Mucosa of descending colon (tissue), 3 donors: ENCODE measurements at regions not wholly inside any gene's neighbourhood (a gene's known extent, or its start where the extent isn't known, plus 50 kb on each side); places are given as distances from the start of the nearest gene placed in this dataset.

ENCODE experiments used
- ATAC-seq: fragments of 200-7000 bp; cut with Tn5 transposase; one replicate; pipeline ENCODE4 v1.9.1; 2020; ENCODE audit warnings: mild to moderate bottlenecking, moderate library complexity
- DNase-seq, 3 donors: peaks; one replicate each; pipeline ENCODE4 v3.0.0-alpha.2; 2020
- H3K36me3 ChIP-seq: fragments of 200-600 bp; one replicate; pipeline ENCODE4 v1.8.0; 2021; ENCODE audit warnings: low read depth, mild to moderate bottlenecking
- H3K4me1 ChIP-seq: fragments of 200-600 bp; one replicate; pipeline ENCODE4 v1.8.0; 2021; ENCODE audit warnings: low read depth, mild to moderate bottlenecking
- H3K4me3 ChIP-seq: fragments of 200-600 bp; one replicate; pipeline ENCODE4 v1.8.0; 2021; ENCODE audit warnings: mild to moderate bottlenecking
- H3K9me3 ChIP-seq: fragments of 200-600 bp; one replicate; pipeline ENCODE4 v1.8.0; 2021; ENCODE audit warnings: mild to moderate bottlenecking
- intact Hi-C, 2 donors: fragments of 100-400 bp; cut with DNase I in 1 of 2; cut with micrococcal nuclease in 1 of 2; formaldehyde crosslinking; loops; one replicate each; pipeline versions ENCODE4 v1.11.0 to v1.11.1; 2022; cut with DNase I, micrococcal nuclease
- TF ChIP-seq, protein P1 (sequence below): fragments of 200-600 bp; IDR thresholded peaks from one replicate; pipeline ENCODE4 v1.8.0; 2022; ENCODE audit warnings: antibody characterized with exemption, mild to moderate bottlenecking
- donor health status: DM: no; HTN: no; CAD: no; lungs with moderate emphysema.
- donor health status: DM: no; HTN: no; CAD: no.
- donor health status: DM: no; HTN: yes; CAD: no.

DNA sequence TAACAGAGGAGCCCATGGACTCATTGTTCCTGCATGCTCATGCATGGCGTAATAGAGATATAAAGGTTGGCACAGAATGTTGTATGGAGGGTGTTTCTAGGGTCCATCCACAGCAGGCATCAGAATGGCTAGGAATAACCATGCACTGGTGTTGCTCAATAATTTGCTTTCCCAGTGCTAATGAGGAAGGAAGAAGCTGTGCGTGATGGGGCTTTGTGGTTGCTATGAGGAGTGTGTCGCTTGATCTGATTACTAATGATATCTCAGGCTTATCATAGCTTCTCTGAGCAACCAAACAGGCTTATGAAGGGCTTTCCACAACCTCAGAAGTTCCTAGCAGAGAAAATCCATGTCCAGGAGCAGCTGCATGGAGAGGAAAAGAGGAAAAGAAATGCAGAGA lies 151.3 kb upstream of the TRPC7 start:
- ATAC-seq (no peak), DNase-seq (no peak)
- H3K9me3 ChIP-seq, result no peaks in the 10 kb centered on the region
- intact Hi-C loops, result no loop called here
- TF ChIP-seq, protein P1, sequence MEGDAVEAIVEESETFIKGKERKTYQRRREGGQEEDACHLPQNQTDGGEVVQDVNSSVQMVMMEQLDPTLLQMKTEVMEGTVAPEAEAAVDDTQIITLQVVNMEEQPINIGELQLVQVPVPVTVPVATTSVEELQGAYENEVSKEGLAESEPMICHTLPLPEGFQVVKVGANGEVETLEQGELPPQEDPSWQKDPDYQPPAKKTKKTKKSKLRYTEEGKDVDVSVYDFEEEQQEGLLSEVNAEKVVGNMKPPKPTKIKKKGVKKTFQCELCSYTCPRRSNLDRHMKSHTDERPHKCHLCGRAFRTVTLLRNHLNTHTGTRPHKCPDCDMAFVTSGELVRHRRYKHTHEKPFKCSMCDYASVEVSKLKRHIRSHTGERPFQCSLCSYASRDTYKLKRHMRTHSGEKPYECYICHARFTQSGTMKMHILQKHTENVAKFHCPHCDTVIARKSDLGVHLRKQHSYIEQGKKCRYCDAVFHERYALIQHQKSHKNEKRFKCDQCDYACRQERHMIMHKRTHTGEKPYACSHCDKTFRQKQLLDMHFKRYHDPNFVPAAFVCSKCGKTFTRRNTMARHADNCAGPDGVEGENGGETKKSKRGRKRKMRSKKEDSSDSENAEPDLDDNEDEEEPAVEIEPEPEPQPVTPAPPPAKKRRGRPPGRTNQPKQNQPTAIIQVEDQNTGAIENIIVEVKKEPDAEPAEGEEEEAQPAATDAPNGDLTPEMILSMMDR, result no peak
- no peak overlapping the region for H3K4me3 ChIP-seq
- no peaks in the 10 kb centered on the region for H3K36me3 ChIP-seq
- H3K4me1 ChIP-seq, result no peaks in the 10 kb centered on the region

DNA sequence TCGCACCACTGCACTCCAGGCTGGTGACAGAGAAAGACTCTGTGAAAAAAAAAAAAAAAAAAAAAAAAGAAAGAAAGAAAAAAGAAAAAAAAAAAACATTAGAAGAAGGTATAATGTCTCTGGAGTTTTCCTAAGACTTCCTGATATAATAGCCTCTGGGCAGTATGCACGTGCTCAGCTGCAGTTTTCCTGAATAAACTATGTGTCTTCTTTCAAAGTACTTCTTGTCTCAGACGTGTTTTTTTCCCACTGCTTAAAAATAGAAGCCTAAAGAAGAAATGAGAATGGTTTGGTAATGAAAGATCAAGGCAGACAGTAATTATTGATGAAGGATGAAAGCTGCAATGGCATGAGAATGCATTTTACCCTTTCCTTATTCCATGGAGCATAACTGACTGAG lies 148.1 kb upstream of the TRPC7 start:
- intact Hi-C loops, result no loop called here

GRCh38 chr5:136511046-136511445 lies 145.7 kb upstream of the TRPC7 start:
- no peaks in the 10 kb centered on the region for H3K4me1 ChIP-seq
- TF ChIP-seq, protein P1, result no peak
- DNase-seq (no peak), ATAC-seq (no peak)
- H3K4me3 ChIP-seq, result no peak overlapping the region
- no peaks in the 10 kb centered on the region for H3K36me3 ChIP-seq
- H3K9me3 ChIP-seq, result no peaks in the 10 kb centered on the region
- intact Hi-C loops, result no loop called here

More for the DNA sequence above, 148.1 kb upstream of the TRPC7 start:
- DNase-seq, result no peak
- ATAC-seq, result no peak
- TF ChIP-seq, protein P1, result no peak
- Histone ChIP-seq H3K4me3 (no peak overlapping the region), H3K4me1 (no peaks in the 10 kb centered on the region), H3K36me3 (no peaks in the 10 kb centered on the region), H3K9me3 (no peaks in the 10 kb centered on the region)

DNA sequence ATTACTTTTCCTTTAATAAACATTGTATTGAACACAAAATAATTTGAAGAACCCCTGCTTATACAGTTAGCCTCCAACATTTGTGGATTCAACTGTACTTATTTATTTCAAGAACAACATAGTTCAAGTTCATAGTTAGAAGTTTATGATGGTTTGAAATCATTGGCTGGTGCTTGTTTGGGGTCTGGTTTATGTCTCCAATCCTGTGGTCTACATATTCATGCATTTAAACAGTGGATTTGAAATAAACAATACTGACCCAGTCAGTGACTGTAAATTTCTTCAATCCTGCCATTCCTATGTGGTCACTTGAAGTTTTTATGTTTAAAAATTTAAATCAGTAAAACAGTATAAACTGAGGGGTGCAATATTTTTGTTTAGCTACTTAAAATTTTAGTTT lies 145.1 kb upstream of the TRPC7 start:
- Histone ChIP-seq H3K4me3 (no peak overlapping the region), H3K4me1 (no peaks in the 10 kb centered on the region), H3K9me3 (no peaks in the 10 kb centered on the region), H3K36me3 (no peaks in the 10 kb centered on the region)
- no peak for DNase-seq
- intact Hi-C loops, result no loop called here
- TF ChIP-seq, protein P1, result no peak
- no peak for ATAC-seq

DNA sequence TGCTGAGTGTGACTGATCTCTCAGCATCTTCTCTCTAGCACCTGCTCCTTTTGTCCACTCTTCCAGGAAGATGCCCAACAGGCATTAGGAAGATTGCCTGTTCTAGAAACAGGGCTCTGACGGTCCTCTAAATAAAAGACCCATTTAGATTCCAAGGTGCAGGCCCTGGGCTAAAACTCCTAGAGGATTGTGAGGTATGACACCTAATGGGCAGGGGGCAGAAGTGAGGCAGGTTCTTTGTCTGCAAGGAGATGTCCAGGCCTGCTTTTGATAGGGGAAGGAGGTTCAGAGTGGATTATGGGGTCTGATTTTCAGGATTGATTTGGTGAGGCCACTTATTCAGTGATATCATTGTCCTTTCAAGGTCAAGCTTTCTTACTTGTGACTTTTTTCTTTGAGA lies 140.8 kb upstream of the TRPC7 start:
- H3K9me3 ChIP-seq, result no peaks in the 10 kb centered on the region

DNA sequence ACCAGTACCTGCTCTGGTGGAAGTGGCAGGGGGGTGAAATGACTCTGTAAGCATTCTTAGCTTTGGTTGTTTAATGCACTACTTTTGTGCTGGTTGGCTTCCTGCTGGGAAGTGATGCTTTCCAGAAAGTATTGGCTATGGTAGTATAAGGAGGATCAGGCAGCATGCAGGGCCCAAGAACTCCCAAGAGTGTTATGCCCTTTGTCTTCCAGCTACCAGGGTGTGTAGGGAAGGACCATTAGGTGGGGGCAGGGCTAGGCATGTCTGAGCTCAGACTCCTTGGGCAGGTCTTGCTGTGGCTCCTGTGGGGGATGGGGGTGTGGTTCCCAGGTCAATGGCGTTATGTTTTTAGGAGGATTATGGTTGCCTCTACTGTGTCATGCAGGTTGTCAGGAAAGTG lies 135.8 kb upstream of the TRPC7 start:
- H3K9me3 ChIP-seq, result peaks cover 2% of the 10 kb centered on the region
- H3K4me1 ChIP-seq, result no peaks in the 10 kb centered on the region
- H3K4me3 ChIP-seq, result no peak overlapping the region
- H3K36me3 ChIP-seq, result no peaks in the 10 kb centered on the region
- intact Hi-C loops, result no loop called here
- ATAC-seq (no peak), DNase-seq (no peak)
- TF ChIP-seq, protein P1, result no peak

More for the DNA sequence above, 140.8 kb upstream of the TRPC7 start:
- intact Hi-C loops, result no loop called here
- Histone ChIP-seq H3K4me3 (no peak overlapping the region), H3K36me3 (no peaks in the 10 kb centered on the region), H3K4me1 (no peaks in the 10 kb centered on the region)
- TF ChIP-seq, protein P1, result no peak
- no peak for DNase-seq
- no peak for ATAC-seq
